ENCODE measurements at regions not wholly inside any gene's neighbourhood (a gene's known extent, or its start where the extent isn't known, plus 50 kb on each side); places are given as distances from the start of the nearest gene placed in this dataset.
A peak's percentile ranks its signal among the peaks of the same experiment; 100 is the strongest.

GRCh38 chr3:35338186-35338585 is 301.1 kb upstream of the ARPP21 start:
- in situ Hi-C loops (cut with HindIII; ENCODE audit: low sequenced_read_pairs): no loop called here
- H3K4me3 ChIP-seq (ENCODE audit: low read depth, low read length): no peak overlapping the region
- DNase-seq (ENCODE audit: low read depth, low spot score): peak; percentile 8
- TF ChIP-seq CTCF (IDR thresholded peaks at IDR 0.05; ENCODE audit: low read depth, low read length): no peak

GRCh38 chr3:35380196-35380595 is 259.1 kb upstream of the ARPP21 start:
- in situ Hi-C loops (cut with HindIII; ENCODE audit: low sequenced_read_pairs): no loop called here

DNA sequence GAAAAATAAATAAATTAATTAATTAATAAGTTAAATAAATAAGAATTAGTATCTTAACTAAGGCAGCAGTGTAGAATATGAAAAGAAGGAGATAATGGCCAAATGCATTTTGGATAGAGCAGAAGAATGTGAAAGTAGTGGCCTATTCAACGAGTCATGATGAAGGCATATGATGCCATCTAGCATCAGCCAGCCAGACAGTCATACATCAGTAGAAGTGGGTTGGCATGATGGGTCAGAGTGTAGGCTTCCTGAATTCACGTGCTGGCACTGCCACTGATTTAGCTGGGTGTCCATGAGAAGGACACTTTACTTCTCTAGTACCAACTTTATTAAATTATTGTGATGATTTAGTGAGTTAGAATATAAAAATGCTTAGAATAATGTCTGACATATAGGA is 256.1 kb upstream of the ARPP21 start:
- in situ Hi-C loops (cut with HindIII; ENCODE audit: low sequenced_read_pairs): no loop called here
- DNase-seq (ENCODE audit: low read depth, low spot score): no peak
- no peak for TF ChIP-seq CTCF (IDR thresholded peaks at IDR 0.05; ENCODE audit: low read depth, low read length)
- H3K4me3 ChIP-seq (ENCODE audit: low read depth, low read length): no peak overlapping the region

More at GRCh38 chr3:35380196-35380595, 259.1 kb upstream of the ARPP21 start:
- no peak for TF ChIP-seq CTCF (IDR thresholded peaks at IDR 0.05; ENCODE audit: low read depth, low read length)
- no peak for DNase-seq (ENCODE audit: low read depth, low spot score)
- no peak overlapping the region for H3K4me3 ChIP-seq (ENCODE audit: low read depth, low read length)

DNA sequence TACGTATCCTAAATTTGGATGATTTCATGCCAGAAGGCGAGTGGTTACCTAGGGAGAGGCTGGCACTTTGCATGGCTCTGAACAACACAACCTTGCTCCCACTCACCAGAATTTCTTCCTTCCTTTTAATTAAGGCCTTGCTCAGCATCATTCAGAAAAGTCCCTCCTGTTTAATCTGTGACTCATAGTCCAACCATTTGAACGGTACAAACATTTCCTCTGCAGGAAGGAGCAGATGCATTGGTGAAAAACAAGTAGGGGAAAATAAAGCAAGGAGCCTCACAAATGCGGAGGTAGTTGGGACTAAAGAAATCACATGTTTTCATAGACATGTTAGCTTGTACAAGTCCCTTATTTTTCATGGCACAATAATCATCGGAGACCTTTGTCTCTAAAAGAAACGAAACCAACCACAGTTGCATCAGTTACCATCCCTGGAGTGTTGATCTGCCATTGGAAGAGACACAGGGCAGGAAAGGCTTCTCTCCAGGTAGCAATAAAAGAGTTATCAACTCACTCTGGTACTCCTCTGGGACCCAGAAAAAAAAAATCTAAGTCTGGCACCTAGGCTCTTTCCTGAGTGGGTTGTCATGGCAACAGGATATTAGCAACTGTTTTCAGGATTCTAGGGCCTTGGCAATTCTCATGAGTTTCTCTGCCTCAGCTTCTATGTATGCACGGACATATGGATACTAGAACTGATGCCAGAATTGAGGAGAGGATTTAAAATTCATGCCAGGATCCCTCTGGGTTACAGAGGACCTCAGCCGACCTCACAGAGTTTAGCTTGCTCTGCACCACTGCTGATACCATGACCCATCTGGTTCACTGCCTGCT is 255.4 kb upstream of the ARPP21 start:
- H3K4me3 ChIP-seq (ENCODE audit: low read depth, low read length): no peak overlapping the region
- peak; percentile 72 for DNase-seq (ENCODE audit: low read depth, low spot score)
- in situ Hi-C loops (cut with HindIII; ENCODE audit: low sequenced_read_pairs): no loop called here
- no peak for TF ChIP-seq CTCF (IDR thresholded peaks at IDR 0.05; ENCODE audit: low read depth, low read length)

- no peak overlapping the region for H3K4me3 ChIP-seq (ENCODE audit: low read depth, low read length)
- no peak for DNase-seq (ENCODE audit: low read depth, low spot score)
- TF ChIP-seq CTCF (IDR thresholded peaks at IDR 0.05; ENCODE audit: low read depth, low read length): no peak
- in situ Hi-C loops (cut with HindIII; ENCODE audit: low sequenced_read_pairs): no loop called here
Observed at GRCh38 chr3:35385271-35385670, 254.1 kb upstream of the ARPP21 start.

- TF ChIP-seq CTCF (IDR thresholded peaks at IDR 0.05; ENCODE audit: low read depth, low read length): no peak
- DNase-seq (ENCODE audit: low read depth, low spot score): no peak
- no peak overlapping the region for H3K4me3 ChIP-seq (ENCODE audit: low read depth, low read length)
- in situ Hi-C loops (cut with HindIII; ENCODE audit: low sequenced_read_pairs): no loop called here
Observed at GRCh38 chr3:35389907-35390306, 249.4 kb upstream of the ARPP21 start.
